Mesothelial cell of epicardium (in vitro differentiated cells): ENCODE measurements at regions not wholly inside any gene's neighbourhood (a gene's known extent, or its start where the extent isn't known, plus 50 kb on each side); places are given as distances from the start of the nearest gene placed in this dataset.
A peak's percentile ranks its signal among the peaks of the same experiment; 100 is the strongest.

Experiments
- DNase-seq, 2 experiments: peaks; one replicate each; pipeline ENCODE4 v3.0.0; 2021; ENCODE audit warnings: low spot score in 2 of 2; ENCODE audit not compliant: unreplicated experiment in 2 of 2
- H3K27ac Mint-ChIP-seq: 2 replicates; pipeline ENCODE4 v1.8.0; 2021; ENCODE audit warnings: mixed read lengths
- H3K27me3 Mint-ChIP-seq: 2 replicates; pipeline ENCODE4 v1.8.0; 2021; ENCODE audit warnings: low read depth, mixed read lengths
- H3K36me3 Mint-ChIP-seq: 2 replicates; pipeline ENCODE4 v1.8.0; 2021; ENCODE audit warnings: mixed read lengths
- H3K4me1 Mint-ChIP-seq: 2 replicates; pipeline ENCODE4 v1.8.0; 2021; ENCODE audit warnings: mixed read lengths
- H3K4me3 Mint-ChIP-seq: 2 replicates; pipeline ENCODE4 v1.8.0; 2021; ENCODE audit warnings: mild to moderate bottlenecking, moderate library complexity, mixed read lengths
- H3K9me3 Mint-ChIP-seq: 2 replicates; pipeline ENCODE4 v1.8.0; 2021; ENCODE audit warnings: mixed read lengths
- CTCF ChIP-seq: fragments of 200-600 bp; sonication (generic); IDR thresholded peaks from one replicate; pipeline ENCODE4 v1.5.0; 2021; ENCODE audit warnings: antibody characterized with exemption; ENCODE audit not compliant: unreplicated experiment

GRCh38 chr15:35320158-35320780 is 225.7 kb downstream of the DPH6 start:
- H3K9me3 Mint-ChIP-seq, result peaks cover 13% of the 10 kb centered on the region
- no peak overlapping the region for H3K4me3 Mint-ChIP-seq

GRCh38 chr15:35319354-35319753 is 226.6 kb downstream of the DPH6 start:
- Mint-ChIP-seq H3K27ac (no peak overlapping the region), H3K4me3 (no peak overlapping the region), H3K4me1 (peaks cover 3% of the 10 kb centered on the region), H3K9me3 (peaks cover 21% of the 10 kb centered on the region), H3K36me3 (peaks cover 15% of the 10 kb centered on the region), H3K27me3 (no peaks in the 10 kb centered on the region)
- no peak for DNase-seq
- TF ChIP-seq CTCF, result no peak

More at GRCh38 chr15:35320158-35320780, 225.7 kb downstream of the DPH6 start:
- peaks cover 10% of the 10 kb centered on the region for H3K36me3 Mint-ChIP-seq
- no peak overlapping the region for H3K27ac Mint-ChIP-seq
- DNase-seq, result no peak
- H3K4me1 Mint-ChIP-seq, result peaks cover 8% of the 10 kb centered on the region
- TF ChIP-seq CTCF, result no peak
- H3K27me3 Mint-ChIP-seq, result no peaks in the 10 kb centered on the region

GRCh38 chr15:35317217-35317616 is 228.7 kb downstream of the DPH6 start:
- H3K4me1 Mint-ChIP-seq, result peaks cover 8% of the 10 kb centered on the region
- H3K27me3 Mint-ChIP-seq, result no peaks in the 10 kb centered on the region
- no peak overlapping the region for H3K27ac Mint-ChIP-seq
- no peak for DNase-seq
- H3K9me3 Mint-ChIP-seq, result peaks cover 31% of the 10 kb centered on the region
- H3K4me3 Mint-ChIP-seq, result no peak overlapping the region
- peaks cover 23% of the 10 kb centered on the region for H3K36me3 Mint-ChIP-seq
- no peak for TF ChIP-seq CTCF

GRCh38 chr15:35312344-35312743 is 227.2 kb upstream of the NANOGP8 start:
- TF ChIP-seq CTCF, result no peak
- Mint-ChIP-seq H3K9me3 (peaks cover 31% of the 10 kb centered on the region), H3K27me3 (no peaks in the 10 kb centered on the region)

GRCh38 chr15:35311615-35312014 is 226.5 kb upstream of the NANOGP8 start:
- Mint-ChIP-seq H3K4me1 (peaks cover 50% of the 10 kb centered on the region), H3K4me3 (no peak overlapping the region), H3K36me3 (peaks cover 23% of the 10 kb centered on the region), H3K27me3 (no peaks in the 10 kb centered on the region), H3K27ac (peak overlapping the region; percentile 81), H3K9me3 (peaks cover 30% of the 10 kb centered on the region)
- TF ChIP-seq CTCF, result no peak
- DNase-seq, result no peak

More at GRCh38 chr15:35312344-35312743, 227.2 kb upstream of the NANOGP8 start:
- no peak overlapping the region for H3K4me3 Mint-ChIP-seq
- no peak for DNase-seq
- peak overlapping the region; percentile 81 for H3K27ac Mint-ChIP-seq
- peaks cover 23% of the 10 kb centered on the region for H3K36me3 Mint-ChIP-seq
- peaks cover 43% of the 10 kb centered on the region for H3K4me1 Mint-ChIP-seq

GRCh38 chr15:35309886-35310285 is 224.8 kb upstream of the NANOGP8 start:
- no peak for TF ChIP-seq CTCF
- H3K27me3 Mint-ChIP-seq, result no peaks in the 10 kb centered on the region
- peaks cover 65% of the 10 kb centered on the region for H3K4me1 Mint-ChIP-seq
- peaks cover 14% of the 10 kb centered on the region for H3K9me3 Mint-ChIP-seq
- H3K27ac Mint-ChIP-seq, result peak overlapping the region; percentile 98
- H3K4me3 Mint-ChIP-seq, result no peak overlapping the region
- DNase-seq, result no peak
- H3K36me3 Mint-ChIP-seq, result peaks cover 11% of the 10 kb centered on the region
